Pancreas (tissue), 10 donors: ENCODE measurements at regions not wholly inside any gene's neighbourhood (a gene's known extent, or its start where the extent isn't known, plus 50 kb on each side); places are given as distances from the start of the nearest gene placed in this dataset.

ENCODE experiments used
- ATAC-seq, 4 donors: fragments of 200-7000 bp; cut with Tn5 transposase; one replicate each; pipeline versions ENCODE4 v1.8.0 to v1.9.1; 2020; ENCODE audit warnings: mild to moderate bottlenecking in 4 of 4, moderate library complexity in 4 of 4
- DNase-seq, 6 donors: peaks; one replicate each; pipeline ENCODE4 v3.0.0-alpha.2; 2020
- FAIRE-seq: peaks from 2 replicates; lab custom pipeline; 2012; peaks lifted over from hg19 to GRCh38; lab: Jason Lieb, UNC
- H3K27ac ChIP-seq, 4 donors: fragments of 200-600 bp; sonication (generic); 1 replicate in 3 of 4; 2 replicates in 1 of 4; pipeline versions ENCODE4 v1.5.0 to v1.8.0; 2020
- H3K27me3 ChIP-seq, 4 donors: fragments of 200-600 bp; one replicate each; pipeline ENCODE4 v1.8.0; 2021
- H3K36me3 ChIP-seq, 3 donors: fragments of 200-600 bp; sonication (generic) in 1 of 3; one replicate each; pipeline versions ENCODE4 v1.5.0 to v1.8.0; 2020 to 2021
- H3K4me1 ChIP-seq, 3 donors: fragments of 200-600 bp; one replicate each; pipeline ENCODE4 v1.8.0; 2021
- H3K4me3 ChIP-seq, 4 donors: fragments of 200-600 bp; sonication (generic) in 2 of 4; one replicate each; pipeline versions ENCODE4 v1.5.0 to v1.8.0; 2020 to 2021
- H3K9me3 ChIP-seq, 4 donors: fragments of 200-600 bp; one replicate each; pipeline ENCODE4 v1.8.0; 2021
- WGBS, 2 donors: extraction: QIAGEN DNeasy Blood & Tissue Kit; methylation state at CpG; one replicate each; pipeline ENCODE4 v1.1.7; 2013; 5-methylcytosine and 5-hydroxymethylcytosine counted together
- intact Hi-C, 3 donors: fragments of 100-400 bp; cut with DNase I; formaldehyde crosslinking; loops; one replicate each; pipeline versions ENCODE4 v1.11.1 to v1.14.2; 2022
- TF ChIP-seq, protein P1 (sequence below), 4 donors: fragments of 200-600 bp; sonication (generic) in 3 of 4; IDR thresholded peaks; one replicate each; pipeline versions ENCODE4 v1.5.0 to v1.8.0; 2021; ENCODE audit warnings: antibody characterized with exemption in 4 of 4
- donor health status: healthy with polysubstance abuse.
- donor health status: DM: no; HTN: no; CAD: no; lungs with moderate emphysema.
- donor health status: DM: no; HTN: no; CAD: no.
- donor health status: control.
- donor health status: control.
- donor health status: Bipolar disorder and iron deficiency.
- donor health status: DM: yes; HTN: yes; CAD: no.
- donor health status: DM: no; HTN: no; CAD: no.
- donor health status: DM: no; HTN: no; CAD: no.
- donor health status: DM: yes; HTN: yes; CAD: no.

DNA sequence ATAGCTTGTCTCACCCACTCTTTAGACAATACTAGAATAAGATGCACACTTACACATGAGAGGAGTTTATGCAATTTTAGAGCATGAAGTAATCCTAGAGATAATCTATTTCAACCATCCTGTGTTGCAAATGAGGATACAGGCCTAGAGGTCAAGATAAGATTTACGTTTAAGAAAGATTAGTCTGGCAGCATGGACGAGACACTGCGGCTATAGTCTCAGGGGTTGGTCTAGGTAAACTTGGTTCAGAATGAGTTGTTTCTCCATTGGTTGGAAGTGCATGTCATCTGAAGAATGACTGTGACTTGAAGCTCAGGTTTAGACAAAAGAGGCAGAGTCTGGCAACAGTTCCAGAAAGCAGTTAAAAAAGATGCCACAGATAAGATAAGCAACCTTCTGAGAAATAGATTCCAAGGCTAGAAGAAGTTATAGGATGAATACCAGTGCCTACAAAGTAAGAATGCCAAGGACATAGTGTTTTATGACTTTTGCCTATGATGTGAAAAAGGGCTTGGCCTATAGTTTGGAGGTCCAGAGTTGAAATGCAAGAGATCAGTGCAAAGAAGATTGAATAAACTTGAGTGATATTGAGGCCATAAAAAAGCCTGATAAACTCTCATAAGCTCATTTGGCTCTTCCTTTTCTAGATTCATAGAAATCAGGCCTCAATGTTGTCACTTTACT is 631.0 kb downstream of the SQOR start:
- DNase-seq, result no peak
- no peak overlapping the region for H3K27ac ChIP-seq
- 81 to 87% methylated on average over 3 of the region's 3 CpGs for WGBS, 2 donors
- no peaks in the 10 kb centered on the region for H3K9me3 ChIP-seq
- intact Hi-C loops, result no loop called here
- H3K27me3 ChIP-seq, result no peaks in the 10 kb centered on the region
- no peak for ATAC-seq
- H3K4me1 ChIP-seq, result no peaks in the 10 kb centered on the region
- no peak for FAIRE-seq
- TF ChIP-seq, protein P1, sequence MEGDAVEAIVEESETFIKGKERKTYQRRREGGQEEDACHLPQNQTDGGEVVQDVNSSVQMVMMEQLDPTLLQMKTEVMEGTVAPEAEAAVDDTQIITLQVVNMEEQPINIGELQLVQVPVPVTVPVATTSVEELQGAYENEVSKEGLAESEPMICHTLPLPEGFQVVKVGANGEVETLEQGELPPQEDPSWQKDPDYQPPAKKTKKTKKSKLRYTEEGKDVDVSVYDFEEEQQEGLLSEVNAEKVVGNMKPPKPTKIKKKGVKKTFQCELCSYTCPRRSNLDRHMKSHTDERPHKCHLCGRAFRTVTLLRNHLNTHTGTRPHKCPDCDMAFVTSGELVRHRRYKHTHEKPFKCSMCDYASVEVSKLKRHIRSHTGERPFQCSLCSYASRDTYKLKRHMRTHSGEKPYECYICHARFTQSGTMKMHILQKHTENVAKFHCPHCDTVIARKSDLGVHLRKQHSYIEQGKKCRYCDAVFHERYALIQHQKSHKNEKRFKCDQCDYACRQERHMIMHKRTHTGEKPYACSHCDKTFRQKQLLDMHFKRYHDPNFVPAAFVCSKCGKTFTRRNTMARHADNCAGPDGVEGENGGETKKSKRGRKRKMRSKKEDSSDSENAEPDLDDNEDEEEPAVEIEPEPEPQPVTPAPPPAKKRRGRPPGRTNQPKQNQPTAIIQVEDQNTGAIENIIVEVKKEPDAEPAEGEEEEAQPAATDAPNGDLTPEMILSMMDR (IDR thresholded peaks at IDR 0.05), result no peak
- no peak overlapping the region for H3K4me3 ChIP-seq
- H3K36me3 ChIP-seq, result no peaks in the 10 kb centered on the region

DNA sequence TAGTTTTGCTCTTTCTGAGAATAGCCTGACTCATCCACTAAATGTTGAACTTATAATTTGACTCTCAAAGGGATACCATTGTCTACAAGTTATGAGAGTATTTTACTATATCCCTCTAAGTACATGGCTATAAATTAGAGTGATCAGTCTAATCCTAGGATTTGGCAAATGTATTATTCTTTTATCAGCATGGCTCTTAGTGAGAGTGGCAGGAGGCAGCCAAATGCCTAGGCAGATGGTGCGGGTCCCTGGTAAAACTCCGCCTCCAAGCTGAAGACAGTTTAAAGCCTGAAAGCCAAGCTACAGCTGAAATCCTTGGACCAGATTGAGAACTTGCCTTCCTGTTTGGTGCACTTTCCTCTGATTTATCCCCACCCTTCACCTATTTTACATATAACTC is 631.8 kb downstream of the SQOR start:
- ATAC-seq (no peak), DNase-seq (no peak), FAIRE-seq (no peak)
- no peak overlapping the region for H3K4me3 ChIP-seq
- TF ChIP-seq, protein P1 (IDR thresholded peaks at IDR 0.05), result no peak
- WGBS, 2 donors, result 49 to 53% methylated on average over 2 of the region's 2 CpGs
- intact Hi-C loops, result no loop called here
- H3K9me3 ChIP-seq, result no peaks in the 10 kb centered on the region
- no peak overlapping the region for H3K27ac ChIP-seq
- H3K36me3 ChIP-seq, result no peaks in the 10 kb centered on the region
- no peaks in the 10 kb centered on the region for H3K27me3 ChIP-seq
- no peaks in the 10 kb centered on the region for H3K4me1 ChIP-seq

GRCh38 chr15:46270481-46271147 is 635.8 kb downstream of the SQOR start:
- H3K9me3 ChIP-seq, result no peaks in the 10 kb centered on the region
- H3K27me3 ChIP-seq, result no peaks in the 10 kb centered on the region
- no peaks in the 10 kb centered on the region for H3K36me3 ChIP-seq
- 89 to 93% methylated on average over 5 of the region's 5 CpGs for WGBS, 2 donors
- FAIRE-seq, result no peak
- TF ChIP-seq, protein P1 (IDR thresholded peaks at IDR 0.05), result no peak
- no peak for ATAC-seq
- H3K4me1 ChIP-seq, result no peaks in the 10 kb centered on the region
- intact Hi-C loops, result no loop called here
- DNase-seq, result no peak
- H3K27ac ChIP-seq, result no peak overlapping the region
- H3K4me3 ChIP-seq, result no peak overlapping the region

DNA sequence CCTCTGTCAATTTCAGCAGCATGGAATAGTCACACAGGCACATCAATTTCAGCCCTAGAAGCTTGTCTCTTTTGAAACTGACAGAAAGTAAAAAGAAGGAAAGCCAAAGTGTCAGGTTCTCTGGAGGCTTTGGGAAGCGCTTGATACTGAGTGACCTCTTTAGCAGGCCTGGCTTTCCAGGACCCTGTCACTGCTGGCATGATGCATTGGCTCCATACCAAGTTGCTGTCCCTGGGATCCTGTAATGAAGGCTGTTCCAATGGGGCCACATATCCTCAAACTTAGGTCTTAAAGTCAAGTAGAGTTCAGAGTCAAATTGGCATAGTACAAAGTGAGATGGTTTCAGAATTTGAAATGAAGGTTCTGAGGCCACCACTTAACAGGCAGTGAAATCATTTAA is 640.9 kb downstream of the SQOR start:
- Histone ChIP-seq H3K4me1 (peaks cover 8 to 18% (median 14%) of the 10 kb centered on the region in 3 donors), H3K27me3 (no peaks in the 10 kb centered on the region), H3K4me3 (no peak overlapping the region), H3K27ac (no peak overlapping the region), H3K9me3 (no peaks in the 10 kb centered on the region), H3K36me3 (no peaks in the 10 kb centered on the region)
- intact Hi-C loops, result no loop called here
- no peak for DNase-seq
- TF ChIP-seq, protein P1 (IDR thresholded peaks at IDR 0.05), result no peak
- no peak for ATAC-seq
- 90 to 100% methylated on average over 1 of the region's 1 CpG for WGBS, 2 donors
- no peak for FAIRE-seq

- Histone ChIP-seq H3K4me1 (peaks cover 8 to 18% (median 14%) of the 10 kb centered on the region in 3 donors), H3K36me3 (no peaks in the 10 kb centered on the region), H3K27ac (peak overlapping the region in 1 of 4 donors; percentile 1), H3K4me3 (no peak overlapping the region), H3K9me3 (no peaks in the 10 kb centered on the region), H3K27me3 (no peaks in the 10 kb centered on the region)
- no peak for DNase-seq
- TF ChIP-seq, protein P1 (IDR thresholded peaks at IDR 0.05), result no peak
- FAIRE-seq, result no peak
- intact Hi-C loops, result no loop called here
- ATAC-seq, result peak; percentile 37 to 80 (median 48)
These were observed 642.6 kb downstream of the SQOR start for GRCh38 chr15:46277451-46277850.
